CD8-positive, alpha-beta memory T cell (primary cell): ENCODE measurements at regions not wholly inside any gene's neighbourhood (a gene's known extent, or its start where the extent isn't known, plus 50 kb on each side); places are given as distances from the start of the nearest gene placed in this dataset.
A peak's percentile ranks its signal among the peaks of the same experiment; 100 is the strongest.

Experiments
- CTCF ChIA-PET: fragments of 350-600 bp; sonication (Branson Sonifier 250); formaldehyde crosslinking; loops from one replicate; lab custom pipeline; 2021; ENCODE audit warnings: antibody characterized with exemption; lab: Charles Lee
- POLR2A ChIA-PET: fragments of 350-600 bp; sonication (Branson Sonifier 250); formaldehyde crosslinking; loops from one replicate; lab custom pipeline; 2021; ENCODE audit warnings: antibody characterized with exemption; lab: Charles Lee
- DNase-seq, 5 donors: peaks; one replicate each; pipeline versions ENCODE4 v3.0.0 to v3.0.0-alpha.2; 2020 to 2022; ENCODE audit warnings: mixed read lengths in 1 of 5
- H3K27ac ChIP-seq: one replicate; pipeline ENCODE4 v1.7.0; 2013; ENCODE audit warnings: low read depth, mild to moderate bottlenecking, low read length, moderate library complexity
- H3K27me3 ChIP-seq: 2 replicates; pipeline ENCODE4 v1.7.0; 2013; ENCODE audit warnings: low read length, mild to moderate bottlenecking; ENCODE audit not compliant: insufficient read depth, poor library complexity, severe bottlenecking
- H3K36me3 ChIP-seq: 2 replicates; pipeline ENCODE4 v1.7.0; 2013; ENCODE audit warnings: mild to moderate bottlenecking, low read length, moderate library complexity; ENCODE audit not compliant: insufficient read depth
- H3K4me1 ChIP-seq: 2 replicates; pipeline ENCODE4 v1.7.0; 2013; ENCODE audit warnings: mild to moderate bottlenecking, low read length, moderate library complexity; ENCODE audit not compliant: insufficient read depth
- H3K4me3 ChIP-seq: 2 replicates; pipeline ENCODE4 v1.7.0; 2013; ENCODE audit warnings: mild to moderate bottlenecking, low read length
- H3K9me3 ChIP-seq: 2 replicates; pipeline ENCODE4 v1.7.0; 2013; ENCODE audit warnings: mild to moderate bottlenecking, low read length
- H3K27ac Mint-ChIP-seq, 8 donors: one replicate each; pipeline ENCODE4 v1.8.0; 2020 to 2021; ENCODE audit warnings: mixed read lengths in 8 of 8, mild to moderate bottlenecking in 6 of 8, inconsistent platforms in 3 of 8, moderate library complexity in 3 of 8
- H3K27me3 Mint-ChIP-seq, 2 donors: one replicate each; pipeline ENCODE4 v1.8.0; 2020 to 2021; ENCODE audit warnings: mixed read lengths in 2 of 2, mild to moderate bottlenecking in 1 of 2, moderate library complexity in 1 of 2
- H3K36me3 Mint-ChIP-seq, 3 donors: one replicate each; pipeline ENCODE4 v1.8.0; 2020 to 2021; ENCODE audit warnings: mixed read lengths in 3 of 3, inconsistent platforms in 1 of 3, mild to moderate bottlenecking in 1 of 3
- H3K4me1 Mint-ChIP-seq, 3 donors: one replicate each; pipeline ENCODE4 v1.8.0; 2020 to 2021; ENCODE audit warnings: mixed read lengths in 3 of 3, inconsistent platforms in 1 of 3, mild to moderate bottlenecking in 1 of 3
- H3K4me3 Mint-ChIP-seq, 7 donors: one replicate each; pipeline ENCODE4 v1.8.0; 2020 to 2021; ENCODE audit warnings: mixed read lengths in 7 of 7, mild to moderate bottlenecking in 6 of 7, moderate library complexity in 4 of 7, inconsistent platforms in 2 of 7
- H3K9me3 Mint-ChIP-seq, 5 donors: one replicate each; pipeline ENCODE4 v1.8.0; 2020 to 2022; ENCODE audit warnings: mixed read lengths in 5 of 5, mild to moderate bottlenecking in 3 of 5, moderate library complexity in 2 of 5, inconsistent platforms in 1 of 5

DNA sequence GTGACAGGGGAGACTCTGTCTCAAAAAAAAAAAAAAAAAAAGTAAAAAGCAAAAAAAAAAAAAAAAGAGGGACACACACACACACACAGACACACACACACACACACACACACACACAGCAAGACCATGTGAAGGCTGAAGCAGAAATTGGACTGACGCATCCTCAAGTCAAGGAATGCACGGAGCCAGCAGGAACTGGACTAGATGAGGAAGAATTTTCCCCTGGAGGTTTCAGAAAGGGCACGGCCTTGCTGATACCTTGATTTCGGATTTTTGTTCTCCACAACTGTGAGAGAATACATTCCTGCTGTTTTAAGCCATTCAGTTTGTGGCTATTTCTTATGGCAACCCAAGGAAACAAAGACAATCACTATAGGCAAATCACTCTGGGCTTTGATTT is 176.9 kb upstream of the SALL4 start:
- Histone ChIP-seq H3K4me1 (no peaks in the 10 kb centered on the region), H3K27me3 (no peaks in the 10 kb centered on the region), H3K9me3 (no peaks in the 10 kb centered on the region), H3K4me3 (no peak overlapping the region), H3K27ac (no peak overlapping the region), H3K36me3 (no peaks in the 10 kb centered on the region)
- no peak for DNase-seq
- Mint-ChIP-seq H3K4me1 (no peaks in the 10 kb centered on the region), H3K4me3 (no peak overlapping the region), H3K27me3 (peaks cover 0 to 4% of the 10 kb centered on the region in 2 donors), H3K36me3 (peaks cover 0 to 14% (median 0%) of the 10 kb centered on the region in 3 donors), H3K9me3 (peaks cover 4 to 11% (median 9%) of the 10 kb centered on the region in 5 donors), H3K27ac (no peak overlapping the region)
- CTCF ChIA-PET, result no interaction called here
- POLR2A ChIA-PET, result no interaction called here

DNA sequence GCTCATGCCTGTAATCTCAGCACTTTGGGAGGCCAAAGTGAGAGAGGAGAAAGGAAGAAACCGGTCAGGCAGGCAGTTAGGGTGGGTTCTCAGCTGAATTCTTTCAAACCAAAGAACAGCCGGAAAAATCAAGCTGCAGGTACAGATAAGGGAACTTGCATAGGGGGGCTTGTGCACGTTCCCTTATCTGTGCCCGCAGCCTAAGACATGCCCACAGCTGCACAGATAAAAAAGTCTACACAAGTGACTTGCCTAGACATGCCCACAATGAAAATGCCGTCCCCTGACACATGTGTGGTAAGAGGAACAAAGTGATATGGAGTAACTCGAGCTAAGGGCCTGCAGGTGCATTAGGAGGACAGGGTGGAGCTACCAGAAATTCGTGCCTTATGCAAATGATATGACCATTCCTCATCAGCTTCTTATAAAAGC is 175.8 kb upstream of the SALL4 start:
- Histone ChIP-seq H3K27ac (no peak overlapping the region), H3K9me3 (no peaks in the 10 kb centered on the region), H3K4me3 (no peak overlapping the region), H3K27me3 (no peaks in the 10 kb centered on the region), H3K36me3 (no peaks in the 10 kb centered on the region), H3K4me1 (no peaks in the 10 kb centered on the region)
- peaks cover 0 to 4% of the 10 kb centered on the region in 2 donors for H3K27me3 Mint-ChIP-seq
- H3K4me1 Mint-ChIP-seq, result no peaks in the 10 kb centered on the region
- POLR2A ChIA-PET, result no interaction called here
- DNase-seq, result no peak
- H3K36me3 Mint-ChIP-seq, result peaks cover 0 to 14% (median 0%) of the 10 kb centered on the region in 3 donors
- no peak overlapping the region for H3K4me3 Mint-ChIP-seq
- H3K9me3 Mint-ChIP-seq, result peaks cover 4 to 11% (median 9%) of the 10 kb centered on the region in 5 donors
- H3K27ac Mint-ChIP-seq, result peak overlapping the region in 1 of 8 donors; percentile 81
- CTCF ChIA-PET, result no interaction called here

GRCh38 chr20:51972056-51972455 is 169.7 kb upstream of the SALL4 start:
- no peaks in the 10 kb centered on the region for H3K4me1 Mint-ChIP-seq
- no peak overlapping the region for H3K27ac ChIP-seq
- no peaks in the 10 kb centered on the region for H3K4me1 ChIP-seq
- ChIA-PET POLR2A (no interaction called here), CTCF (no interaction called here)
- peaks cover 3 to 16% of the 10 kb centered on the region in 2 donors for H3K27me3 Mint-ChIP-seq
- no peak for DNase-seq
- no peak overlapping the region for H3K4me3 Mint-ChIP-seq
- no peaks in the 10 kb centered on the region for H3K36me3 ChIP-seq
- H3K9me3 ChIP-seq, result no peaks in the 10 kb centered on the region
- H3K9me3 Mint-ChIP-seq, result peaks cover 0 to 5% (median 2%) of the 10 kb centered on the region in 5 donors
- no peak overlapping the region for H3K27ac Mint-ChIP-seq
- no peaks in the 10 kb centered on the region for H3K27me3 ChIP-seq
- no peak overlapping the region for H3K4me3 ChIP-seq
- H3K36me3 Mint-ChIP-seq, result peaks cover 0 to 7% (median 0%) of the 10 kb centered on the region in 3 donors

DNA sequence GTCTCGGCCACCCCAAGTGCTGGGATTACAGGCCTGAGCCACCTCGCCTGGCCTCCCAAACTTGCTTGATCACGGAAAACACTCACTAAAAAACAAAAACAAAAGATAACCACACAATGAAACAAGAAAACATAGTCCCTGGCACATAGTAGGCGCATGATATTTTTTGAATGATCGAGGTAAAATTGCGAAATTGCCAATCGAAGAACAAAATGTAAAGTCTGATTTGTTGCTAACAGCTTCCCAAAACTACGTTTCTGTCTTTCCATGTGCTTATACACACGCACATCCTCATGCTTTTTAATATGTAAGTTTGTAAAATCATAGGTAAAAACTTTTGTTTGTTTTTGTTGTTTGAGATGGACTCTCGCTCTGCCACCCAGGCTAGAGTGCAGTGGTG is 168.5 kb upstream of the SALL4 start:
- DNase-seq, result no peak
- ChIA-PET POLR2A (no interaction called here), CTCF (no interaction called here)
- Mint-ChIP-seq H3K36me3 (no peaks in the 10 kb centered on the region), H3K27ac (no peak overlapping the region), H3K27me3 (peaks cover 3 to 16% of the 10 kb centered on the region in 2 donors), H3K4me1 (peaks cover 0 to 2% (median 0%) of the 10 kb centered on the region in 3 donors), H3K4me3 (no peak overlapping the region), H3K9me3 (peaks cover 0 to 2% (median 0%) of the 10 kb centered on the region in 5 donors)
- Histone ChIP-seq H3K27ac (no peak overlapping the region), H3K36me3 (no peaks in the 10 kb centered on the region), H3K4me3 (no peak overlapping the region), H3K27me3 (no peaks in the 10 kb centered on the region), H3K9me3 (no peaks in the 10 kb centered on the region), H3K4me1 (no peaks in the 10 kb centered on the region)

- Mint-ChIP-seq H3K27me3 (peaks cover 1 to 16% of the 10 kb centered on the region in 2 donors), H3K4me1 (peaks cover 0 to 2% (median 0%) of the 10 kb centered on the region in 3 donors), H3K4me3 (no peak overlapping the region), H3K9me3 (no peaks in the 10 kb centered on the region), H3K27ac (no peak overlapping the region), H3K36me3 (no peaks in the 10 kb centered on the region)
- ChIA-PET CTCF (no interaction called here), POLR2A (no interaction called here)
- no peaks in the 10 kb centered on the region for H3K9me3 ChIP-seq
- DNase-seq, result no peak
- no peak overlapping the region for H3K4me3 ChIP-seq
- H3K27me3 ChIP-seq, result no peaks in the 10 kb centered on the region
- no peaks in the 10 kb centered on the region for H3K36me3 ChIP-seq
- H3K4me1 ChIP-seq, result no peaks in the 10 kb centered on the region
- H3K27ac ChIP-seq, result no peak overlapping the region
These were observed 166.9 kb upstream of the SALL4 start for GRCh38 chr20:51969191-51969590.

GRCh38 chr20:51968151-51968550 is 165.8 kb upstream of the SALL4 start:
- peaks cover 1 to 16% of the 10 kb centered on the region in 2 donors for H3K27me3 Mint-ChIP-seq
- Histone ChIP-seq H3K27ac (no peak overlapping the region), H3K36me3 (no peaks in the 10 kb centered on the region), H3K9me3 (no peaks in the 10 kb centered on the region), H3K4me3 (no peak overlapping the region), H3K27me3 (no peaks in the 10 kb centered on the region), H3K4me1 (no peaks in the 10 kb centered on the region)
- ChIA-PET POLR2A (no interaction called here), CTCF (no interaction called here)
- no peak for DNase-seq
- peaks cover 0 to 2% (median 0%) of the 10 kb centered on the region in 3 donors for H3K4me1 Mint-ChIP-seq
- H3K27ac Mint-ChIP-seq, result no peak overlapping the region
- H3K4me3 Mint-ChIP-seq, result no peak overlapping the region
- no peaks in the 10 kb centered on the region for H3K36me3 Mint-ChIP-seq
- H3K9me3 Mint-ChIP-seq, result no peaks in the 10 kb centered on the region

- no peak overlapping the region for H3K27ac ChIP-seq
- DNase-seq, result no peak
- Mint-ChIP-seq H3K9me3 (no peaks in the 10 kb centered on the region), H3K27ac (peak overlapping the region in 1 of 8 donors; percentile 56), H3K4me3 (no peak overlapping the region), H3K4me1 (peaks cover 0 to 2% (median 0%) of the 10 kb centered on the region in 3 donors), H3K36me3 (no peaks in the 10 kb centered on the region), H3K27me3 (peaks cover 1 to 24% of the 10 kb centered on the region in 2 donors)
- H3K36me3 ChIP-seq, result no peaks in the 10 kb centered on the region
- H3K4me1 ChIP-seq, result no peaks in the 10 kb centered on the region
- H3K4me3 ChIP-seq, result no peak overlapping the region
- H3K9me3 ChIP-seq, result no peaks in the 10 kb centered on the region
- ChIA-PET CTCF (no interaction called here), POLR2A (no interaction called here)
- no peaks in the 10 kb centered on the region for H3K27me3 ChIP-seq
These were observed 164.1 kb upstream of the SALL4 start for GRCh38 chr20:51966296-51966971.

- no peaks in the 10 kb centered on the region for H3K9me3 Mint-ChIP-seq
- Histone ChIP-seq H3K4me1 (no peaks in the 10 kb centered on the region), H3K27me3 (no peaks in the 10 kb centered on the region), H3K9me3 (no peaks in the 10 kb centered on the region), H3K4me3 (no peak overlapping the region), H3K36me3 (no peaks in the 10 kb centered on the region), H3K27ac (no peak overlapping the region)
- POLR2A ChIA-PET, result no interaction called here
- CTCF ChIA-PET, result no interaction called here
- no peak overlapping the region for H3K4me3 Mint-ChIP-seq
- no peak for DNase-seq
- H3K36me3 Mint-ChIP-seq, result no peaks in the 10 kb centered on the region
- H3K4me1 Mint-ChIP-seq, result peaks cover 2 to 8% (median 5%) of the 10 kb centered on the region in 3 donors
- peaks cover 5 to 24% of the 10 kb centered on the region in 2 donors for H3K27me3 Mint-ChIP-seq
- peak overlapping the region in 1 of 8 donors; percentile 14 for H3K27ac Mint-ChIP-seq
These were observed 159.8 kb upstream of the SALL4 start for GRCh38 chr20:51961964-51962761.
